ENCODE measurements at regions not wholly inside any gene's neighbourhood (a gene's known extent, or its start where the extent isn't known, plus 50 kb on each side); places are given as distances from the start of the nearest gene placed in this dataset.

DNA sequence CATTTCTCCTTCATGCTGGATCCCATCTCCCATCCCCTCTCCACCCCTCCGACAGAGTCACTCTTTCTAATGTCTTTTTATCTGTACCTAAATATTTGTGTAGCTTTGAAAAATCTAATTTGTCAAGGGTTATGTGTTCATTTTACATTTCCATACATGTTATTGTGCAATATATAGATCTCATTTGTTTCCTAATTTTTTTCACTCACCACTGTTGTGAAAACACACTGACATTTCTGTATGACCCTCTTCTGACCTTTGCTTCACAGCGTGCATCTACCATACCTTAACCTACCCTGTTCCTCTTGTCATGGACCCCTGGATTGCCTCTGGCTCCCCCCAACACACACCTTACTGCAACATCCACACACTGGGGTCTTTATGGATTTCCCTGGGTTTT, 942.9 kb downstream of the TBC1D22A start:
- TF ChIP-seq, protein P1, sequence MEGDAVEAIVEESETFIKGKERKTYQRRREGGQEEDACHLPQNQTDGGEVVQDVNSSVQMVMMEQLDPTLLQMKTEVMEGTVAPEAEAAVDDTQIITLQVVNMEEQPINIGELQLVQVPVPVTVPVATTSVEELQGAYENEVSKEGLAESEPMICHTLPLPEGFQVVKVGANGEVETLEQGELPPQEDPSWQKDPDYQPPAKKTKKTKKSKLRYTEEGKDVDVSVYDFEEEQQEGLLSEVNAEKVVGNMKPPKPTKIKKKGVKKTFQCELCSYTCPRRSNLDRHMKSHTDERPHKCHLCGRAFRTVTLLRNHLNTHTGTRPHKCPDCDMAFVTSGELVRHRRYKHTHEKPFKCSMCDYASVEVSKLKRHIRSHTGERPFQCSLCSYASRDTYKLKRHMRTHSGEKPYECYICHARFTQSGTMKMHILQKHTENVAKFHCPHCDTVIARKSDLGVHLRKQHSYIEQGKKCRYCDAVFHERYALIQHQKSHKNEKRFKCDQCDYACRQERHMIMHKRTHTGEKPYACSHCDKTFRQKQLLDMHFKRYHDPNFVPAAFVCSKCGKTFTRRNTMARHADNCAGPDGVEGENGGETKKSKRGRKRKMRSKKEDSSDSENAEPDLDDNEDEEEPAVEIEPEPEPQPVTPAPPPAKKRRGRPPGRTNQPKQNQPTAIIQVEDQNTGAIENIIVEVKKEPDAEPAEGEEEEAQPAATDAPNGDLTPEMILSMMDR (IDR thresholded peaks at IDR 0.05; ENCODE audit: low read depth, low read length, missing control alignments): no peak
- no peak for DNase-seq (ENCODE audit: low read depth)
- H3K4me3 ChIP-seq (ENCODE audit: low read depth, low read length): no peak overlapping the region

DNA sequence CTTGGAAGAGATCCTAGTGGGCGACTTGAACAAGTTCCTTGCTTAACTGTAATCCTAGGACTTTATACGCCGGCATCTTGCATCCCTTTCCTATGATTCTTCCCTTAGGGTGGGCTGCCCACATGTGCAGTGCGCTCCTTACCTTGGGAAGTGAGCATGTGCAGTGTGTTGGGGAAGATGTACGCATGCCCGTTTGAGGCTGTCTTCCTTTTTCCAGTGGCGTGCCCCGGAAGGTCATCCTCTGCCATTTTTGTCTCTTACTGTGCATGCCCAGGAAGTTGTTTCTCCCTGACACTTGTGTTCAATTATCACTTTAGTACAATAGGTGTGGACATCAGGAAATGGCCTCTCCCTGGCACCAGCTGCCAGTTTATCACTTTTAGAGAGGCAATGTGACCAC, 936.5 kb downstream of the TBC1D22A start:
- H3K4me3 ChIP-seq (ENCODE audit: low read depth, low read length): no peak overlapping the region
- no peak for DNase-seq (ENCODE audit: low read depth)

DNA sequence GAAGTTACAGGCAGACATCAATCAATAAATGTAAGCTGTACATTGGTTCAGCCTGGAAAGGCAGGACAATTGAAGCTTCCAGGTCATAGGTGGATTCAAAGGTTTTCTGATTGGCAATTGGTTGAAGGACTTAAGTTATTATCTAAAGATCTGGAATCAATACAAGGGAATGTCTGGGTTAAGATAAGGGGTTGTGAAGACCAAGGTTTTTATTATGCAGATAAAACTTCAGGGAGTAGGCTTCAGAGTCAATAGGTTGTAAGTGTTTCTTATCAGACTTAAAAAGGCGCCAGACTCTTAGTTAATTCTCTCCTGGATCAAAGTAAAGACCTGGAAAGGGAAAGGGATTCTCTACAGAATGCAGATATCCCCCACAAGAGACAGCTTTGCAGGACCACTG, 935.4 kb downstream of the TBC1D22A start:
- TF ChIP-seq, protein P1 (IDR thresholded peaks at IDR 0.05; ENCODE audit: low read depth, low read length, missing control alignments): no peak
- DNase-seq (ENCODE audit: low read depth): no peak
- H3K4me3 ChIP-seq (ENCODE audit: low read depth, low read length): no peak overlapping the region

More for the DNA sequence above, 936.5 kb downstream of the TBC1D22A start:
- TF ChIP-seq, protein P1 (IDR thresholded peaks at IDR 0.05; ENCODE audit: low read depth, low read length, missing control alignments): no peak

DNA sequence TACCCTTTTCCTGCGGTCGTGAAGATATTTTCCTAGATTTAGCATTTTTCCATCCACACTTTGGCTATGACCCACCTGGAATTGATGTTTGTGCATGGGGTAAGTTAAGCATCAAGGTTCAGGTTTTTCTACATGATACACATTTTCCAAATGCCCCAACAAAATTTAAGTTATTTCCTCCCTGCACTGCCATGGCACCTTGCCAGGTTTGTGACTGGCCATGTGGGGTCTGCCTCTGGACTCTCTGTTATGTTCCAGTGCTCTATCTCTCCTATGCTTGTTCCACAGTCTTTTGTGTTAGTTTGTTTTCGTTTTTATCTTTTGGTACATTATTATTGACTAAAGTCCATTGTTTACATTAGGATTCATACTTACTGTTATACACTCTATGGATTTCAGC, 934.3 kb downstream of the TBC1D22A start:
- TF ChIP-seq, protein P1 (IDR thresholded peaks at IDR 0.05; ENCODE audit: low read depth, low read length, missing control alignments): no peak
- no peak for DNase-seq (ENCODE audit: low read depth)
- no peak overlapping the region for H3K4me3 ChIP-seq (ENCODE audit: low read depth, low read length)

DNA sequence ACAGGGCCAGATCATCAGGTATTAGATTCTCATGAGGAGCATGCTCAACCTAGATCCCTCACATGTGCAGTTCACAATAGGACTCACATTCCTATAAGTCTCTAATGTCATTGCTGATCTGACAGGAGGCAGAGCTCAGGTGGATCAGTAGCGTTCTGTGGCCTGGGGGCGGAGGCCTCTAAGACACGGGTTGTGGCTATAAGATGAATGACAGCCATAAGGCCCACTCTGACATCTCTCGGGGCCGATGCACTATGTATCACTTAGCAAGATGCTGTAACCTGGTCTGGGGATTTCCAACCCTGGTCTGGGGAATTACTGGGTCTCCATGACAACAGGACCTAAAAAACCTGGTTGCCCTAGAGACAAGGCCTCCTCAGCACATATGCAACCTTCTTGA, 932.7 kb downstream of the TBC1D22A start:
- H3K4me3 ChIP-seq (ENCODE audit: low read depth, low read length): no peak overlapping the region
- DNase-seq (ENCODE audit: low read depth): peak; percentile 50
- TF ChIP-seq, protein P1 (IDR thresholded peaks at IDR 0.05; ENCODE audit: low read depth, low read length, missing control alignments): no peak

DNA sequence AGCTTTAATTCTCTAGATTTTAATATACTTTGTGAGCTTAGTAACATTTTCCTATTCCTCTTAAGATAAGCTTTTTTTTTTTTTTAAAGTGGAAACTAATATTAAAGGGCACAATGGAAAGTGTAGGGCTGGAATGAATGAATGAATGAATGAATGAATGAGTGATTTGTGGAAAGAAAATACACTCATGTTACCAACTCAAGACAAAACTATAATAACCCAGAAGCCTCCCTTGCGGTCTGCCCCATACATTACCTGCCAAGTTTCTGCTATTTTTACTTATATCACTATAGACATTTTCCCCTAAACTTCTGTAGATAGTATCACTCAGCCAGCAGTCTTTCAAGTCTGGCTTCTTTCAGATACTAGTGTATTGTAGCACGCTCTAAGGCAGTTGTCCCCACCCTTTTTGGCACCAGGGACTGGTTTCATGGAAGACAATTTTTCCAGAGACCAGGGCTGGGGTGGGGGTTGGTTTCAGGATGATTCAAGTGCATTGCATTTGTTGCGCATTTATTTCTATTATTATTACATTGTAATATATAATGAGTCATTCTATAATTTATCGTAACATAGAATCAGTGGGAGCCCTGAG, 932.2 kb downstream of the TBC1D22A start:
- DNase-seq (ENCODE audit: low read depth): no peak
- no peak overlapping the region for H3K4me3 ChIP-seq (ENCODE audit: low read depth, low read length)
- TF ChIP-seq, protein P1 (IDR thresholded peaks at IDR 0.05; ENCODE audit: low read depth, low read length, missing control alignments): no peak

DNA sequence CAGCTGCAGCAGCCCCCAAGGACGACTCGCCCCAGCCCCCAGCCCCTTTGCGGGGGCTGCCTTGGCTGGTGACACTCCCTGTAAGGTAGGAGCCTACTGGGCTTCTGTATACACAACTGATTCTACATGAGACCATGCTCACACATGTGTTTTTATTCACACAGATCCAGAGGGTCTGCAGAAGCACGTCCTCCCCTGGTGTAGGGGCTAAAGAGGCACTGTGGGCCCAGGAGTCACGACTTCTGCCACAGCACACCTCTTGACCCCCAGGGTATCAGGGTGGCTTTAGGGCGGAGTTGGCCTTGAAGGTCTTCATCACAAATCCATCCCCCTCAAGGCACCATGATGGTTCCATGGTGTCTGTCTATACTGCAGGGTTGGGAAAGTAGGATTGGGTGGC, 931.2 kb downstream of the TBC1D22A start:
- TF ChIP-seq, protein P1 (IDR thresholded peaks at IDR 0.05; ENCODE audit: low read depth, low read length, missing control alignments): no peak
- H3K4me3 ChIP-seq (ENCODE audit: low read depth, low read length): no peak overlapping the region
- no peak for DNase-seq (ENCODE audit: low read depth)
